NAMALWA (cell line): ENCODE measurements at regions not wholly inside any gene's neighbourhood (a gene's known extent, or its start where the extent isn't known, plus 50 kb on each side); places are given as distances from the start of the nearest gene placed in this dataset.

Source experiments
- DNase-seq: peaks from one replicate; pipeline ENCODE4 v3.0.0-alpha.2; 2015; ENCODE audit warnings: low spot score

- DNase-seq = no peak
Observed at GRCh38 chr1:59149435-59149834, 147.5 kb upstream of the FGGY start.

GRCh38 chr1:59150577-59151386, 146.1 kb upstream of the FGGY start:
- peak; percentile 9 for DNase-seq

GRCh38 chr1:59151387-59151761, 145.5 kb upstream of the FGGY start:
- DNase-seq = no peak

GRCh38 chr1:59151860-59152259, 145.0 kb upstream of the FGGY start:
- no peak for DNase-seq

GRCh38 chr1:59152511-59152910, 144.4 kb upstream of the FGGY start:
- no peak for DNase-seq

- DNase-seq = no peak
Observed at GRCh38 chr1:59154401-59154800, 142.5 kb upstream of the FGGY start.

- no peak for DNase-seq
Observed at GRCh38 chr1:59155351-59155750, 141.5 kb upstream of the FGGY start.

- DNase-seq = no peak
Observed at GRCh38 chr1:59156051-59156450, 140.8 kb upstream of the FGGY start.

GRCh38 chr1:59156526-59157199, 140.2 kb upstream of the FGGY start:
- no peak for DNase-seq

GRCh38 chr1:59158321-59158720, 138.6 kb upstream of the FGGY start:
- no peak for DNase-seq

- DNase-seq = no peak
Observed at GRCh38 chr1:59159557-59160203, 137.2 kb upstream of the FGGY start.

GRCh38 chr1:59161136-59161535, 135.8 kb upstream of the FGGY start:
- DNase-seq = no peak

GRCh38 chr1:59162665-59163064, 134.2 kb upstream of the FGGY start:
- no peak for DNase-seq

GRCh38 chr1:59163268-59164092, 133.4 kb upstream of the FGGY start:
- no peak for DNase-seq

GRCh38 chr1:59164371-59164770, 132.5 kb upstream of the FGGY start:
- DNase-seq = no peak

GRCh38 chr1:59165353-59165752, 131.5 kb upstream of the FGGY start:
- DNase-seq = no peak

- DNase-seq = no peak
Observed at GRCh38 chr1:59169703-59170102, 127.2 kb upstream of the FGGY start.

GRCh38 chr1:59170659-59171058, 126.2 kb upstream of the FGGY start:
- DNase-seq = no peak

- no peak for DNase-seq
Observed at GRCh38 chr1:59171788-59172187, 125.1 kb upstream of the FGGY start.

GRCh38 chr1:59172693-59173092, 124.2 kb upstream of the FGGY start:
- DNase-seq = no peak

- DNase-seq = no peak
Observed at GRCh38 chr1:59173721-59174120, 123.2 kb upstream of the FGGY start.

GRCh38 chr1:59176471-59176870, 120.4 kb upstream of the FGGY start:
- no peak for DNase-seq
